Erythroblast (primary cell): ENCODE measurements at regions not wholly inside any gene's neighbourhood (a gene's known extent, or its start where the extent isn't known, plus 50 kb on each side); places are given as distances from the start of the nearest gene placed in this dataset.

ENCODE experiments used
- GATA1 ChIP-seq: IDR thresholded peaks from 2 replicates; pipeline ENCODE4 v1.6.1; 2011; ENCODE audit warnings: low read depth, mild to moderate bottlenecking, control low read depth, low read length, moderate library complexity
- POLR2A ChIP-seq: IDR thresholded peaks from 2 replicates; pipeline ENCODE4 v1.6.1; 2011; ENCODE audit warnings: mild to moderate bottlenecking, low read length

GRCh38 chr11:28677721-28678120, 569.5 kb downstream of the METTL15 start:
- TF ChIP-seq POLR2A, result no peak
- no peak for TF ChIP-seq GATA1
